Thyroid gland (tissue), 4 donors: ENCODE measurements at regions not wholly inside any gene's neighbourhood (a gene's known extent, or its start where the extent isn't known, plus 50 kb on each side); places are given as distances from the start of the nearest gene placed in this dataset.
"Not testable (repeated sequence)": the region's sequence is repeated elsewhere in the genome, so short reads cannot be mapped to it uniquely, and the experiment has no call there.

Source experiments
- DNase-seq, 2 donors: peaks; one replicate each; pipeline ENCODE4 v3.0.0-alpha.2; 2019
- H3K27ac ChIP-seq, 3 donors: fragments of 200-600 bp; sonication (generic); 1 replicate in 2 of 3; 2 replicates in 1 of 3; pipeline ENCODE4 v1.5.1; 2016 to 2019; ENCODE audit warnings: mild to moderate bottlenecking in 1 of 3, moderate library complexity in 1 of 3
- H3K27me3 ChIP-seq: fragments of 200-600 bp; sonication (generic); one replicate; pipeline ENCODE4 v1.5.1; 2019
- H3K36me3 ChIP-seq, 2 donors: fragments of 200-600 bp; sonication (generic); one replicate each; pipeline ENCODE4 v1.5.1; 2016 to 2019
- H3K4me1 ChIP-seq, 2 donors: fragments of 200-600 bp; sonication (generic); one replicate each; pipeline ENCODE4 v1.5.1; 2017 to 2019
- H3K4me3 ChIP-seq, 3 donors: fragments of 200-600 bp; sonication (generic); replicated peaks in 1 of 3; 1 replicate in 2 of 3; 2 replicates in 1 of 3; pipeline ENCODE4 v1.5.1; 2016; ENCODE audit warnings: mild to moderate bottlenecking in 1 of 3
- H3K9me3 ChIP-seq: fragments of 200-600 bp; sonication (generic); one replicate; pipeline ENCODE4 v1.5.1; 2017
- POLR2A ChIP-seq, 2 donors: fragments of 450-650 bp; IDR thresholded peaks; one replicate each; pipeline ENCODE4 v1.6.1; 2017; ENCODE audit warnings: antibody characterized with exemption in 2 of 2, mild to moderate bottlenecking in 2 of 2, moderate library complexity in 1 of 2
- WGBS, 2 donors: methylation state at CpG; one replicate each; pipeline ENCODE4 v1.1.5; 2017; 5-methylcytosine and 5-hydroxymethylcytosine counted together
- intact Hi-C: fragments of 100-400 bp; cut with DNase I; formaldehyde crosslinking; loops from one replicate; pipeline ENCODE4 v1.15.1; 2023
- TF ChIP-seq, protein P1 (sequence below), 6 experiments: fragments of 200-600 bp in 3 of 6; fragments of 450-650 bp in 3 of 6; sonication (generic) in 3 of 6; IDR thresholded peaks; one replicate each; pipeline ENCODE4 v1.5.1; 2016 to 2019; ENCODE audit warnings: antibody characterized with exemption in 6 of 6, mild to moderate bottlenecking in 2 of 6, inconsistent platforms in 1 of 6, moderate library complexity in 1 of 6

GRCh38 chr6:15892369-15892768 is 229.5 kb upstream of the DTNBP1 start:
- WGBS, 2 donors = 53 to 67% methylated on average over 1 of the region's 1 CpG
- H3K4me1 ChIP-seq = no peaks in the 10 kb centered on the region
- intact Hi-C loops = no loop called here

GRCh38 chr6:15888798-15889772 is 226.3 kb upstream of the DTNBP1 start:
- no peak overlapping the region for H3K27ac ChIP-seq
- no peaks in the 10 kb centered on the region for H3K27me3 ChIP-seq
- intact Hi-C loops = no loop called here
- H3K4me3 ChIP-seq = no peak overlapping the region
- no peaks in the 10 kb centered on the region for H3K4me1 ChIP-seq
- TF ChIP-seq, protein P1, sequence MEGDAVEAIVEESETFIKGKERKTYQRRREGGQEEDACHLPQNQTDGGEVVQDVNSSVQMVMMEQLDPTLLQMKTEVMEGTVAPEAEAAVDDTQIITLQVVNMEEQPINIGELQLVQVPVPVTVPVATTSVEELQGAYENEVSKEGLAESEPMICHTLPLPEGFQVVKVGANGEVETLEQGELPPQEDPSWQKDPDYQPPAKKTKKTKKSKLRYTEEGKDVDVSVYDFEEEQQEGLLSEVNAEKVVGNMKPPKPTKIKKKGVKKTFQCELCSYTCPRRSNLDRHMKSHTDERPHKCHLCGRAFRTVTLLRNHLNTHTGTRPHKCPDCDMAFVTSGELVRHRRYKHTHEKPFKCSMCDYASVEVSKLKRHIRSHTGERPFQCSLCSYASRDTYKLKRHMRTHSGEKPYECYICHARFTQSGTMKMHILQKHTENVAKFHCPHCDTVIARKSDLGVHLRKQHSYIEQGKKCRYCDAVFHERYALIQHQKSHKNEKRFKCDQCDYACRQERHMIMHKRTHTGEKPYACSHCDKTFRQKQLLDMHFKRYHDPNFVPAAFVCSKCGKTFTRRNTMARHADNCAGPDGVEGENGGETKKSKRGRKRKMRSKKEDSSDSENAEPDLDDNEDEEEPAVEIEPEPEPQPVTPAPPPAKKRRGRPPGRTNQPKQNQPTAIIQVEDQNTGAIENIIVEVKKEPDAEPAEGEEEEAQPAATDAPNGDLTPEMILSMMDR (IDR thresholded peaks at IDR 0.05) = no peak
- no peak for TF ChIP-seq POLR2A (IDR thresholded peaks at IDR 0.05)
- no peaks in the 10 kb centered on the region for H3K36me3 ChIP-seq
- H3K9me3 ChIP-seq = no peaks in the 10 kb centered on the region
- 83 to 84% methylated on average over 10 of the region's 10 CpGs for WGBS, 2 donors
- DNase-seq = no peak

More at GRCh38 chr6:15892369-15892768, 229.5 kb upstream of the DTNBP1 start:
- H3K27ac ChIP-seq = no peak overlapping the region
- no peaks in the 10 kb centered on the region for H3K36me3 ChIP-seq
- no peak for DNase-seq
- H3K4me3 ChIP-seq = no peak overlapping the region
- TF ChIP-seq, protein P1 (IDR thresholded peaks at IDR 0.05) = no peak
- H3K9me3 ChIP-seq = no peaks in the 10 kb centered on the region
- no peaks in the 10 kb centered on the region for H3K27me3 ChIP-seq

GRCh38 chr6:15887491-15888461 is 224.9 kb upstream of the DTNBP1 start:
- TF ChIP-seq, protein P1 (IDR thresholded peaks at IDR 0.05) = no peak
- TF ChIP-seq POLR2A (IDR thresholded peaks at IDR 0.05) = no peak
- H3K9me3 ChIP-seq = no peaks in the 10 kb centered on the region
- no peak overlapping the region for H3K27ac ChIP-seq
- no peaks in the 10 kb centered on the region for H3K36me3 ChIP-seq
- H3K27me3 ChIP-seq = no peaks in the 10 kb centered on the region
- no peak for DNase-seq
- no peak overlapping the region for H3K4me3 ChIP-seq
- WGBS, 2 donors = 76 to 82% methylated on average over 10 of the region's 10 CpGs
- no peaks in the 10 kb centered on the region for H3K4me1 ChIP-seq
- intact Hi-C loops = no loop called here

GRCh38 chr6:15885624-15886023 is 222.8 kb upstream of the DTNBP1 start:
- Histone ChIP-seq H3K9me3 (no peaks in the 10 kb centered on the region), H3K27ac (no peak overlapping the region), H3K27me3 (no peaks in the 10 kb centered on the region), H3K4me3 (no peak overlapping the region), H3K4me1 (no peaks in the 10 kb centered on the region), H3K36me3 (no peaks in the 10 kb centered on the region)
- DNase-seq = no peak
- no peak for TF ChIP-seq POLR2A (IDR thresholded peaks at IDR 0.05)
- TF ChIP-seq, protein P1 (IDR thresholded peaks at IDR 0.05) = no peak
- WGBS, 2 donors = 91 to 92% methylated on average over 5 of the region's 5 CpGs
- intact Hi-C loops = no loop called here

GRCh38 chr6:15883593-15883992 is 220.8 kb upstream of the DTNBP1 start:
- intact Hi-C loops = not testable (repeated sequence)

More at GRCh38 chr6:15883593-15883992, 220.8 kb upstream of the DTNBP1 start:
- DNase-seq, H3K4me1 ChIP-seq, H3K9me3 ChIP-seq, H3K27me3 ChIP-seq, H3K36me3 ChIP-seq, H3K4me3 ChIP-seq, H3K27ac ChIP-seq: not testable (repeated sequence)
- 92 to 96% methylated on average over 10 of the region's 10 CpGs for WGBS, 2 donors
